GM12874 (cell line): ENCODE measurements at regions not wholly inside any gene's neighbourhood (a gene's known extent, or its start where the extent isn't known, plus 50 kb on each side); places are given as distances from the start of the nearest gene placed in this dataset.

Experiments
- CTCF ChIP-seq: IDR thresholded peaks from 2 replicates; pipeline ENCODE4 v1.5.1; 2011; ENCODE audit warnings: low read depth, mild to moderate bottlenecking, control low read depth, low read length, moderate library complexity; ENCODE audit not compliant: insufficient read depth

GRCh38 chr4:26010304-26010703 is 96.3 kb downstream of the SMIM20 start:
- no peak for TF ChIP-seq CTCF

- no peak for TF ChIP-seq CTCF
These were observed 99.6 kb downstream of the SMIM20 start for GRCh38 chr4:26013629-26014028.

- TF ChIP-seq CTCF, result no peak
These were observed 101.2 kb downstream of the SMIM20 start for GRCh38 chr4:26015133-26015651.

GRCh38 chr4:26015906-26016305 is 101.9 kb downstream of the SMIM20 start:
- no peak for TF ChIP-seq CTCF

- TF ChIP-seq CTCF, result no peak
These were observed 103.5 kb downstream of the SMIM20 start for GRCh38 chr4:26017531-26017930.

GRCh38 chr4:26020083-26020668 is 106.2 kb downstream of the SMIM20 start:
- no peak for TF ChIP-seq CTCF

GRCh38 chr4:26020881-26021280 is 106.9 kb downstream of the SMIM20 start:
- TF ChIP-seq CTCF, result no peak
